Suprapubic skin (tissue), 3 donors: ENCODE measurements at regions not wholly inside any gene's neighbourhood (a gene's known extent, or its start where the extent isn't known, plus 50 kb on each side); places are given as distances from the start of the nearest gene placed in this dataset.

Source experiments
- POLR2A ChIP-seq, 2 donors: fragments of 450-650 bp; IDR thresholded peaks; one replicate each; pipeline ENCODE4 v1.6.1; 2017; ENCODE audit warnings: antibody characterized with exemption in 2 of 2, mild to moderate bottlenecking in 2 of 2, moderate library complexity in 2 of 2
- TF ChIP-seq, protein P1 (sequence below), 2 donors: fragments of 200-600 bp in 1 of 2; fragments of 450-650 bp in 1 of 2; sonication (generic) in 1 of 2; IDR thresholded peaks; one replicate each; pipeline ENCODE4 v1.5.1; 2016 to 2019; ENCODE audit warnings: antibody characterized with exemption in 2 of 2, mild to moderate bottlenecking in 1 of 2, moderate library complexity in 1 of 2

GRCh38 chr3:127053450-127053849, 70.5 kb downstream of the PLXNA1 start:
- TF ChIP-seq, protein P1, sequence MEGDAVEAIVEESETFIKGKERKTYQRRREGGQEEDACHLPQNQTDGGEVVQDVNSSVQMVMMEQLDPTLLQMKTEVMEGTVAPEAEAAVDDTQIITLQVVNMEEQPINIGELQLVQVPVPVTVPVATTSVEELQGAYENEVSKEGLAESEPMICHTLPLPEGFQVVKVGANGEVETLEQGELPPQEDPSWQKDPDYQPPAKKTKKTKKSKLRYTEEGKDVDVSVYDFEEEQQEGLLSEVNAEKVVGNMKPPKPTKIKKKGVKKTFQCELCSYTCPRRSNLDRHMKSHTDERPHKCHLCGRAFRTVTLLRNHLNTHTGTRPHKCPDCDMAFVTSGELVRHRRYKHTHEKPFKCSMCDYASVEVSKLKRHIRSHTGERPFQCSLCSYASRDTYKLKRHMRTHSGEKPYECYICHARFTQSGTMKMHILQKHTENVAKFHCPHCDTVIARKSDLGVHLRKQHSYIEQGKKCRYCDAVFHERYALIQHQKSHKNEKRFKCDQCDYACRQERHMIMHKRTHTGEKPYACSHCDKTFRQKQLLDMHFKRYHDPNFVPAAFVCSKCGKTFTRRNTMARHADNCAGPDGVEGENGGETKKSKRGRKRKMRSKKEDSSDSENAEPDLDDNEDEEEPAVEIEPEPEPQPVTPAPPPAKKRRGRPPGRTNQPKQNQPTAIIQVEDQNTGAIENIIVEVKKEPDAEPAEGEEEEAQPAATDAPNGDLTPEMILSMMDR (IDR thresholded peaks at IDR 0.05) = no peak
- TF ChIP-seq POLR2A (IDR thresholded peaks at IDR 0.05) = no peak
